H1 (cell line): ENCODE measurements at regions not wholly inside any gene's neighbourhood (a gene's known extent, or its start where the extent isn't known, plus 50 kb on each side); places are given as distances from the start of the nearest gene placed in this dataset.

Source experiments
- CBX5 ChIP-seq: fragments of 300-800, 300-1000 bp; sonication (generic); IDR thresholded peaks from 2 replicates; pipeline ENCODE4 v1.7.1; 2016; ENCODE audit warnings: antibody characterized with exemption, low read length, low read depth
- CHD1 ChIP-seq: IDR thresholded peaks from 2 replicates; pipeline ENCODE4 v1.6.1; 2012; ENCODE audit warnings: low read depth, low read length, improper control_type of control experiment
- EP300 ChIP-seq, 2 experiments: IDR thresholded peaks; 1 replicate in 1 of 2; 2 replicates in 1 of 2; pipeline ENCODE4 v1.6.1; 2011 to 2012; ENCODE audit warnings: low read depth in 2 of 2, low read length in 2 of 2, mild to moderate bottlenecking in 2 of 2, borderline replicate concordance in 1 of 2, inconsistent platforms in 1 of 2, moderate library complexity in 1 of 2
- NANOG ChIP-seq: IDR thresholded peaks from 2 replicates; pipeline ENCODE4 v1.6.1; 2011; ENCODE audit warnings: low read length, low read depth, mild to moderate bottlenecking, inconsistent platforms; ENCODE audit not compliant: insufficient read depth, poor library complexity, severe bottlenecking
- NRF1 ChIP-seq: IDR thresholded peaks from 2 replicates; pipeline ENCODE4 v1.6.1; 2011; ENCODE audit warnings: mild to moderate bottlenecking, low read depth, low read length, improper control_type of control experiment
- POLR2AphosphoS5 ChIP-seq: IDR thresholded peaks from 2 replicates; pipeline ENCODE4 v1.6.1; 2011; ENCODE audit warnings: low read depth, low read length

DNA sequence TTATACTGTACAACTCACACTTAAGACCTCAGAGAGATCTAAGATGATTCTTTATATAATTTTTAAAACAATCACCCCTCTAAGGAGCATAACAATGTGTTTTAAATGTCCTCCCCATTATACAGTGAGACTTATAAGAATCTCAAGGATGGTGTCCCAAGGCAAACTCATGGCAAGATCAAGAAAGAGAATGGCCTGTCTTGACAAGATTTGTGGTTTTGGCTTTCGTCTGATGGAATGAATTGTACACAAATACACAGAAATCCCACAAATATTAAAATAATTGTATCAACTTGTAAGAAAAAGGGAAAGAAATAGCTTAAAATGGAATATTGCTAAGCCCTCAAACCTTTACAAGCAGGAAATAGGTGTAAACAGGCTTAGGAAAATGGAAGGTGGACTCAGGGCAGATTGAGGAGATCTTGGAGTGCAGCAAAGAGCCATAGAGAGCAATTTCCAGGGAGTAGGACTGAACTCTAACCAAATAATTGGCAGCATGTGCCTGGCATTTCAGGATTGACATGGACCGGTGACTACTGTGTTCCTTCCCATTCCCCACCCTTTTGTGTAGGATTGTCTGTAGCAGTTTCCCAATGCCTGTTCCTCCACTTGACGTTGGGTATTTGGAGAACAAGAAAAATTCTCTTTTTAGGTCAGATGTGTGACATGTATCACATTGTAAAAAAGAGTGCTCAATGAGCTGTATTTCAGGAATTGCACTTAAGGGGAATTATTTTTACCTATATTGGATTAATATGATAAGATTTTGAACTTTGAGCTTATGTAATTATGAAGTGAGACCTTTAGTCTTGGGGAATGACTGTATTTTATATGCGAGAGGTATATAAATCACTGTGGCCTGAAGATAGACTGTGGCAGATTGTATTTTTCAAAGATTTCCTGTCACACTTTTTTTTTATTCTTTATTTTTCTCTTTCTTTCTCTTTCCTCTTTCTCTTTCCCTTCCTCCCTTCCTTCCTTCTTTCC, 317.8 kb upstream of the SLITRK3 start:
- TF ChIP-seq NANOG (no peak), CHD1 (no peak), CBX5 (no peak), NRF1 (no peak), POLR2AphosphoS5 (no peak), EP300 (IDR thresholded peaks at IDR 0.05; ENCODE audit: borderline replicate concordance in 1 of 2, low read depth in 2 of 2, low read length in 2 of 2) (no peak)
